ENCODE measurements at regions not wholly inside any gene's neighbourhood (a gene's known extent, or its start where the extent isn't known, plus 50 kb on each side); places are given as distances from the start of the nearest gene placed in this dataset.

- TF ChIP-seq FOXM1 (IDR thresholded peaks at IDR 0.05; ENCODE audit: borderline replicate concordance) (no peak), NFRKB (IDR thresholded peaks at IDR 0.05) (no peak), FOXA1 (IDR thresholded peaks at IDR 0.05) (no peak), ARNT (IDR thresholded peaks at IDR 0.05) (no peak), ZNF384 (IDR thresholded peaks at IDR 0.05) (no peak)
These were observed 245.3 kb downstream of the HS3ST1 start for GRCh38 chr4:11183356-11183740.

All from HEK293T (cell line).